Neural progenitor cell (in vitro differentiated cells): ENCODE measurements at regions not wholly inside any gene's neighbourhood (a gene's known extent, or its start where the extent isn't known, plus 50 kb on each side); places are given as distances from the start of the nearest gene placed in this dataset.
"Not testable (repeated sequence)": the region's sequence is repeated elsewhere in the genome, so short reads cannot be mapped to it uniquely, and the experiment has no call there.

Experiments used
- DNase-seq: peaks from one replicate; pipeline ENCODE4 v3.0.0-alpha.2; 2016; ENCODE audit warnings: low spot score
- H2AFZ ChIP-seq: fragments of 200-600 bp; sonication (generic); replicated peaks from 2 replicates; pipeline ENCODE4 v1.6.1; 2016; ENCODE audit warnings: antibody characterized with exemption
- H3F3A ChIP-seq: fragments of 200-600 bp; sonication (generic); 2 replicates; pipeline ENCODE4 v1.6.1; 2016; ENCODE audit warnings: antibody characterized with exemption, low read depth
- H3K27ac ChIP-seq: fragments of 200-600 bp; sonication (generic); 2 replicates; pipeline ENCODE4 v1.5.1; 2016; ENCODE audit warnings: mild to moderate bottlenecking
- H3K27me3 ChIP-seq: fragments of 200-600 bp; sonication (generic); 2 replicates; pipeline ENCODE4 v1.6.1; 2016; ENCODE audit warnings: mild to moderate bottlenecking, moderate library complexity
- H3K36me3 ChIP-seq: fragments of 200-600 bp; sonication (generic); 2 replicates; pipeline ENCODE4 v1.5.1; 2016
- H3K4me1 ChIP-seq: fragments of 200-600 bp; sonication (generic); 2 replicates; pipeline ENCODE4 v1.6.1; 2016; ENCODE audit warnings: mixed run types
- H3K4me2 ChIP-seq: fragments of 200-600 bp; sonication (generic); 2 replicates; pipeline ENCODE4 v1.6.1; 2016
- H3K4me3 ChIP-seq: fragments of 200-600 bp; sonication (generic); 2 replicates; pipeline ENCODE4 v1.5.1; 2016
- H3K79me2 ChIP-seq: fragments of 200-600 bp; sonication (generic); 2 replicates; pipeline ENCODE4 v1.6.1; 2016; ENCODE audit warnings: low read depth
- H3K9ac ChIP-seq: fragments of 200-600 bp; sonication (generic); 2 replicates; pipeline ENCODE4 v1.6.1; 2016
- H3K9me3 ChIP-seq: fragments of 200-600 bp; sonication (generic); 2 replicates; pipeline ENCODE4 v1.5.1; 2016; ENCODE audit warnings: low read depth
- H4K20me1 ChIP-seq: fragments of 200-600 bp; sonication (generic); 2 replicates; pipeline ENCODE4 v1.6.1; 2016; ENCODE audit warnings: low read depth
- H3K27ac Mint-ChIP-seq: 3 replicates; pipeline ENCODE4 v1.8.0; 2021; ENCODE audit warnings: mixed read lengths
- H3K27me3 Mint-ChIP-seq: 2 replicates; pipeline ENCODE4 v1.8.0; 2022; ENCODE audit warnings: low read depth, mild to moderate bottlenecking, inconsistent platforms, moderate library complexity, mixed read lengths; ENCODE audit not compliant: insufficient read depth
- H3K36me3 Mint-ChIP-seq: 3 replicates; pipeline ENCODE4 v1.8.0; 2021; ENCODE audit warnings: mixed read lengths
- H3K4me1 Mint-ChIP-seq: 3 replicates; pipeline ENCODE4 v1.8.0; 2021; ENCODE audit warnings: mixed read lengths
- H3K4me3 Mint-ChIP-seq: 3 replicates; pipeline ENCODE4 v1.8.0; 2021; ENCODE audit warnings: mild to moderate bottlenecking, moderate library complexity, mixed read lengths
- H3K9me3 Mint-ChIP-seq: 3 replicates; pipeline ENCODE4 v1.8.0; 2020; ENCODE audit warnings: mixed read lengths
- CTCF ChIP-seq: fragments of 200-600 bp; sonication (generic); IDR thresholded peaks from 2 replicates; pipeline ENCODE4 v1.5.1; 2017; ENCODE audit warnings: antibody characterized with exemption, mild to moderate bottlenecking
- EZH2 ChIP-seq: fragments of 200-600 bp; sonication (generic); IDR thresholded peaks from 2 replicates; pipeline ENCODE4 v1.6.1; 2017; ENCODE audit warnings: antibody characterized with exemption, mild to moderate bottlenecking, moderate library complexity
- EZH2phosphoT487 ChIP-seq: fragments of 200-600 bp; sonication (generic); IDR thresholded peaks from 2 replicates; pipeline ENCODE4 v1.6.1; 2017; ENCODE audit warnings: antibody characterized with exemption

GRCh38 chr5:106451998-106452397 lies 1218.7 kb downstream of the EFNA5 start:
- no peak overlapping the region for H3K4me3 Mint-ChIP-seq
- DNase-seq, result no peak

GRCh38 chr5:106443746-106444145 lies 1227.0 kb downstream of the EFNA5 start:
- Histone ChIP-seq H3K9me3 (no peaks in the 10 kb centered on the region), H2AFZ (no peak overlapping the region), H3K79me2 (no peaks in the 10 kb centered on the region), H3K27ac (no peak overlapping the region), H3K9ac (no peak overlapping the region), H3K4me3 (no peak overlapping the region), H4K20me1 (no peaks in the 10 kb centered on the region), H3K4me2 (no peak overlapping the region), H3K27me3 (no peaks in the 10 kb centered on the region), H3K36me3 (no peaks in the 10 kb centered on the region), H3F3A (no peaks in the 10 kb centered on the region), H3K4me1 (no peaks in the 10 kb centered on the region)
- Mint-ChIP-seq H3K4me1 (no peaks in the 10 kb centered on the region), H3K27me3 (no peaks in the 10 kb centered on the region), H3K27ac (no peak overlapping the region), H3K9me3 (no peaks in the 10 kb centered on the region), H3K4me3 (no peak overlapping the region), H3K36me3 (no peaks in the 10 kb centered on the region)
- TF ChIP-seq EZH2phosphoT487 (no peak), CTCF (no peak), EZH2 (no peak)
- no peak for DNase-seq

More at GRCh38 chr5:106451998-106452397, 1218.7 kb downstream of the EFNA5 start:
- Histone ChIP-seq H3K4me2 (no peak overlapping the region), H3F3A (peaks cover 5% of the 10 kb centered on the region), H3K79me2 (no peaks in the 10 kb centered on the region), H3K27ac (no peak overlapping the region), H3K9me3 (no peaks in the 10 kb centered on the region), H3K4me1 (peaks cover 7% of the 10 kb centered on the region), H4K20me1 (no peaks in the 10 kb centered on the region), H3K36me3 (no peaks in the 10 kb centered on the region), H3K9ac (no peak overlapping the region), H3K27me3 (no peaks in the 10 kb centered on the region), H2AFZ (no peak overlapping the region), H3K4me3 (no peak overlapping the region)
- Mint-ChIP-seq H3K27me3 (no peaks in the 10 kb centered on the region), H3K27ac (no peak overlapping the region), H3K4me1 (peaks cover 5% of the 10 kb centered on the region), H3K9me3 (no peaks in the 10 kb centered on the region), H3K36me3 (no peaks in the 10 kb centered on the region)
- TF ChIP-seq CTCF, result no peak
- TF ChIP-seq EZH2, result no peak
- no peak for TF ChIP-seq EZH2phosphoT487

- Mint-ChIP-seq H3K9me3 (peaks cover 6% of the 10 kb centered on the region), H3K27ac (no peak overlapping the region), H3K36me3 (no peaks in the 10 kb centered on the region), H3K4me3 (no peak overlapping the region), H3K4me1 (no peaks in the 10 kb centered on the region), H3K27me3 (peaks cover 2% of the 10 kb centered on the region)
- no peaks in the 10 kb centered on the region for H3K4me1 ChIP-seq
- H3K4me2 ChIP-seq, result no peak overlapping the region
- H3K9me3 ChIP-seq, result no peaks in the 10 kb centered on the region
- H2AFZ ChIP-seq, result no peak overlapping the region
- no peaks in the 10 kb centered on the region for H4K20me1 ChIP-seq
- no peak for DNase-seq
- H3K4me3 ChIP-seq, result no peak overlapping the region
- H3K9ac ChIP-seq, result no peak overlapping the region
- TF ChIP-seq CTCF (no peak), EZH2phosphoT487 (no peak), EZH2 (no peak)
- no peaks in the 10 kb centered on the region for H3K36me3 ChIP-seq
- H3K27ac ChIP-seq, result no peak overlapping the region
- no peaks in the 10 kb centered on the region for H3F3A ChIP-seq
- H3K79me2 ChIP-seq, result no peaks in the 10 kb centered on the region
- no peaks in the 10 kb centered on the region for H3K27me3 ChIP-seq
These were observed 1235.6 kb downstream of the EFNA5 start for GRCh38 chr5:106435185-106435584.

- H3K4me2 ChIP-seq, H3K9me3 Mint-ChIP-seq, H3K4me3 ChIP-seq, H3K9me3 ChIP-seq, H3K4me3 Mint-ChIP-seq, H2AFZ ChIP-seq, DNase-seq, H3K27me3 Mint-ChIP-seq, H3K9ac ChIP-seq, H3K79me2 ChIP-seq, H3K27ac Mint-ChIP-seq, H3K27me3 ChIP-seq, H3K4me1 Mint-ChIP-seq, H3K36me3 ChIP-seq, H3K4me1 ChIP-seq, H3K27ac ChIP-seq, H3K36me3 Mint-ChIP-seq, H3F3A ChIP-seq, H4K20me1 ChIP-seq: not testable (repeated sequence)
These were observed 1240.0 kb downstream of the EFNA5 start for GRCh38 chr5:106430733-106431132.
